GM18519 (cell line): ENCODE measurements at regions not wholly inside any gene's neighbourhood (a gene's known extent, or its start where the extent isn't known, plus 50 kb on each side); places are given as distances from the start of the nearest gene placed in this dataset.

Experiments used
- ATAC-seq: cut with Tn5 transposase; IDR thresholded peaks from one replicate; pipeline ENCODE4 v1.9.1; 2021; ENCODE audit warnings: mild to moderate bottlenecking, moderate library complexity; ENCODE audit not compliant: unreplicated experiment, low FRiP score

DNA sequence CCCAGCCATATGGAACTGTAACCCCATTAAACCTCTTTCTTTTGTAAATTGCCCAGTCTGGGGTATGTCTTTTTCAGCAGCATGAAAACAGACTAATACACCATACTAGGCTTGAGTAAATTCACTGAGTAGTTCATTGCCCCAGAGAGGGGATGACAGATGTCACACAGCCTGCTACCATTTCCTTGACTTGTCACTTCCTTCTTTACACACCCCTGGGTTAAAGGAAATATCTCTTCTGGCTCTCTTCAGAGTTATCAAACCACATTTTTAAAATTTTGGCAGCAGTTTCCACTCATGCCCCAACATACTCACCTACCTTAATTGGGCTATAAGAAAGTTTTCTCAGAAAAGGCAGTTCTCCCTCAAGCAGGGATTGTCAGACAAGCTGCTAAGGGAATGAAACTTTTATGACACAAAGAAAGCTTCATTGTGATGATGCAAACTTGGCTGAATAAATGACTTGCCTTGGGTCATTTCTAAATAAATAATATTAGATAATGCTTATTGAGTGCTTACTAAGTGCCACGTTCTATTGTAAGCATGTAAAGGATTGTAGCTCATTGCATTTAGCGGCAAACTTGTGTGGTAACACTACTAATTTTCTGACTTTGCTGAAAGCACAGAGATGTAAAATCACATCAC is 68.0 kb upstream of the RBMS3 start:
- no peak for ATAC-seq

DNA sequence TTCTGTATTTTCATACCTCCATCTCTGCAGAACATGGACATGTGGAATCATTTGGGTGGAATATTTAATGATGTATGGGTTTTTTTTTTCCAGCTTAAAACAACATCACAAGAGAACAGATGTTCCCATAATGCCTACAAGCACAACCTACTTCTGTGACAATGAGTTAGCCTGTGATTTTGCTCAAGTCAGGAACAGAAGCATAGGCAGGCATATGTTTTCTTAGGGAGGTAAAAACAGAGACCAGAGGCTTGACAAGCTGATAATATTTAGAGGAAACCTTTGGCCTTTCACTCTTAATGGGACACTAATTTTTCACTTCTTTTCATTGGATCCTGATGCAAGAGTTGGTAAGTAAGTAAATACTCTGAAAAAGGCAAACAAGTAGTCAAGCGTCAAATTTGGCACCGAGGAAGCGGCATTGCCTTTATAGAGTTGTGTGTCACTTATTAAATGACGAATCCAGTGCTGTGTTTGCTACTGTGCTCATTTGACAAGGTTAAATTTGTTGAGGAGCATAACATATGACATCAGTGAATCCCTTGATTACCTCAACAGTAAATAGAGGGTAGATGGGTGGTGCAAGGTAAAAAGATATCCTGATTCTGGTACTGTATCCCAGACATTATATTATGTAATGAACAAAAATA is 66.7 kb upstream of the RBMS3 start:
- ATAC-seq, result no peak

DNA sequence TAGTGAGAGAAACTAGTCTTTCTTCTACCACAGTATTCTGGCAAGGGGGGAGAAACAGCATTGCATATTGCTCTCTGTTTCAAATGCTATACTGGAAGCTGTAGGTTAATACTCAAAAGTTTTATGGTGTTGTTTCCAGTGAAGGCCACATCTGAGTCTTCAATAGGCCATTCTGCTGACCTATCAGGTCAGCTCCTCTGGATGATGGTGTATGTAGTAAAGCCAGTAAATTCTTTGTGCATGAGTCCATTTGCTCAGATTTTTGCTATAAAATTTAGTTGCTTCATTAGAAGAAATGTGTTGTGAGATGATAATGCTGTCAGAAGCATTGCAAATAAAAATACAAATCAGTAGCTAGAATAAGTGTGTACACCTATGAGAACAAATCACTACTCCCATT is 64.9 kb upstream of the RBMS3 start:
- ATAC-seq, result no peak

DNA sequence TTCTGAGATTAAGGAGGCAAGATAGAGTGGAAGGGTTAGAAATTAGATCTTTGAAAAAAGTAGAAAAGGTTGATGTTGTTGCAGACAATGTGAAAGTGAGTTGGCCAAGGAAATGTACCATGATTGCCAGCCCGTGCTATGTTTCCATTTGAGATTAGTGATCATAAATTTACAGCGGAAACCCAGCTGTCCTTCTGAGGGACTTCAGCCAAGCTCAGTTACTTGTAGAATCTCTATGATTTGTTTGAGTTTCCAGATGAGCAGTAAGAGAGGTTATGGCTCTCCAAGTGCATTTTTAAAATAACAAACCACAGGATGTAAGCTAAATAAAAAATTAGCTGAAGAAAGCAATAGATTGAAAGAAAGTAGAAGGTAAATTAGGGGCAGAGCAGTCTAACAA is 54.2 kb upstream of the RBMS3 start:
- no peak for ATAC-seq

DNA sequence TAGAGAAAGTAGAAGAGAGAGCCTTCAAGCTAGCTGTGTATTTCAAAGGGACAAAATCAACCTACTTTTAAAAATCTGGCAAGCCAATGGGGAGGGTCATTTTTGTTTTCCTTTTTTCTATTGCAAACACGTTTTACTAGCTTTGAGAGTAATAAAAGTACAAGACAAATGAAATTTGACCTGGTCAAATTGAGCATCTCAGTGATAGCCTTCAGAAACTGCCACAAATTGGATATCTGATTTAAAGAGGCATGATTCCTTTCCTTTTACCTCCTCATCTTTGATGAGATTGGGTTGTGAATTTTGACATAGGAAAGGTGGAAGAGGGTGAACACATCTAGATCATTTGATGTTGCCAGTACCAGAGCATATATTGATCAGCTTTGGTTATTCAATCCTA is 53.6 kb upstream of the RBMS3 start:
- no peak for ATAC-seq
